Smooth muscle cell (in vitro differentiated cells): ENCODE measurements at regions not wholly inside any gene's neighbourhood (a gene's known extent, or its start where the extent isn't known, plus 50 kb on each side); places are given as distances from the start of the nearest gene placed in this dataset.
"Not testable (repeated sequence)": the region's sequence is repeated elsewhere in the genome, so short reads cannot be mapped to it uniquely, and the experiment has no call there.

ENCODE experiments used
- DNase-seq: peaks from one replicate; lab custom pipeline; 2025; ENCODE audit not compliant: unreplicated experiment; lab: John Stamatoyannopoulos, UW
- H2AFZ ChIP-seq: fragments of 200-600 bp; sonication (generic); 2 replicates; pipeline ENCODE4 v1.6.0; 2016; ENCODE audit warnings: antibody characterized with exemption, low read depth, mild to moderate bottlenecking
- H3F3A ChIP-seq: fragments of 200-600 bp; sonication (generic); 2 replicates; pipeline ENCODE4 v1.6.0; 2017; ENCODE audit warnings: antibody characterized with exemption, low read depth
- H3K27ac ChIP-seq: fragments of 200-600 bp; sonication (generic); 2 replicates; pipeline ENCODE4 v1.5.1; 2016; ENCODE audit warnings: low read depth, mild to moderate bottlenecking
- H3K27me3 ChIP-seq: fragments of 200-600 bp; sonication (generic); 2 replicates; pipeline ENCODE4 v1.6.1; 2016; ENCODE audit warnings: low read depth, mild to moderate bottlenecking
- H3K36me3 ChIP-seq: fragments of 200-600 bp; sonication (generic); 2 replicates; pipeline ENCODE4 v1.5.1; 2016; ENCODE audit warnings: low read depth
- H3K4me1 ChIP-seq: fragments of 200-600 bp; sonication (generic); 2 replicates; pipeline ENCODE4 v1.5.1; 2016; ENCODE audit warnings: low read depth
- H3K4me2 ChIP-seq: fragments of 200-600 bp; sonication (generic); 2 replicates; pipeline ENCODE4 v1.6.0; 2016; ENCODE audit warnings: mild to moderate bottlenecking
- H3K4me3 ChIP-seq: fragments of 200-600 bp; sonication (generic); 2 replicates; pipeline ENCODE4 v1.5.1; 2016; ENCODE audit warnings: mild to moderate bottlenecking
- H3K79me2 ChIP-seq: fragments of 200-600 bp; sonication (generic); 2 replicates; pipeline ENCODE4 v1.6.0; 2016; ENCODE audit warnings: low read depth, mild to moderate bottlenecking
- H3K9ac ChIP-seq: fragments of 200-600 bp; sonication (generic); 2 replicates; pipeline ENCODE4 v1.6.0; 2016; ENCODE audit warnings: low read depth
- H3K9me3 ChIP-seq: fragments of 200-600 bp; sonication (generic); replicated peaks from 2 replicates; pipeline ENCODE4 v1.5.1; 2016; ENCODE audit warnings: low read depth
- H4K20me1 ChIP-seq: fragments of 200-600 bp; sonication (generic); 2 replicates; pipeline ENCODE4 v1.6.0; 2016; ENCODE audit warnings: low read depth
- WGBS: methylation state at CpG from one replicate; pipeline ENCODE4 v1.1.7; 2016; ENCODE audit warnings: low lambda C conversion rate; 5-methylcytosine and 5-hydroxymethylcytosine counted together
- TF ChIP-seq, protein P1 (sequence below): fragments of 200-600 bp; sonication (generic); IDR thresholded peaks from 2 replicates; pipeline ENCODE4 v1.5.1; 2017; ENCODE audit warnings: borderline replicate concordance, mild to moderate bottlenecking, antibody characterized with exemption; ENCODE audit not compliant: insufficient read depth, poor library complexity, severe bottlenecking

DNA sequence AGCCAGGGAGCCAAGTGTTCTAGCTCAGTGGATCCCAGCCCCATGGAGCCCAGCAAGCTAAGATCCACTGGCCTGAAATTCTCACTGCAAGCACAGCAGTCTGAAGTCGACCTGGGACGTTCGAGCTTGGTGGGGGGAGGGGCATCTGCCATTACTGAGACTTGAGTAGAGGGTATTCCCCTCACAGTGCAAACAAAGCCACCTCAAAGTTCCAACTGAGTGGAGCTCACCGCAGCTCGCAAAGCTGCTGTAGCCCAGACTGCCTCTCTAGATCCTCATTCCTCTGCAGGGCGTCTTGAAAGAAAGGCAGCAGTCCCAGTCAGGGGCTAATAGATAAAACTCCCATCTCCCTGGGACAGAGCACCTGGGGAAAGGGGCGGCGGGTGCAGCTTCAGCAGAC is 226.3 kb downstream of the ZIC3 start:
- Histone ChIP-seq H3K79me2 (no peaks in the 10 kb centered on the region), H3K27ac (no peak overlapping the region), H3K36me3 (no peaks in the 10 kb centered on the region), H3K4me3 (no peak overlapping the region), H4K20me1 (no peaks in the 10 kb centered on the region), H2AFZ (no peak overlapping the region), H3K4me1 (no peaks in the 10 kb centered on the region), H3K4me2 (no peak overlapping the region), H3K9ac (no peak overlapping the region), H3K9me3 (no peaks in the 10 kb centered on the region), H3K27me3 (no peaks in the 10 kb centered on the region), H3F3A (no peaks in the 10 kb centered on the region)
- no peak for DNase-seq
- 78% methylated on average over 8 of the region's 8 CpGs for WGBS
- TF ChIP-seq, protein P1, sequence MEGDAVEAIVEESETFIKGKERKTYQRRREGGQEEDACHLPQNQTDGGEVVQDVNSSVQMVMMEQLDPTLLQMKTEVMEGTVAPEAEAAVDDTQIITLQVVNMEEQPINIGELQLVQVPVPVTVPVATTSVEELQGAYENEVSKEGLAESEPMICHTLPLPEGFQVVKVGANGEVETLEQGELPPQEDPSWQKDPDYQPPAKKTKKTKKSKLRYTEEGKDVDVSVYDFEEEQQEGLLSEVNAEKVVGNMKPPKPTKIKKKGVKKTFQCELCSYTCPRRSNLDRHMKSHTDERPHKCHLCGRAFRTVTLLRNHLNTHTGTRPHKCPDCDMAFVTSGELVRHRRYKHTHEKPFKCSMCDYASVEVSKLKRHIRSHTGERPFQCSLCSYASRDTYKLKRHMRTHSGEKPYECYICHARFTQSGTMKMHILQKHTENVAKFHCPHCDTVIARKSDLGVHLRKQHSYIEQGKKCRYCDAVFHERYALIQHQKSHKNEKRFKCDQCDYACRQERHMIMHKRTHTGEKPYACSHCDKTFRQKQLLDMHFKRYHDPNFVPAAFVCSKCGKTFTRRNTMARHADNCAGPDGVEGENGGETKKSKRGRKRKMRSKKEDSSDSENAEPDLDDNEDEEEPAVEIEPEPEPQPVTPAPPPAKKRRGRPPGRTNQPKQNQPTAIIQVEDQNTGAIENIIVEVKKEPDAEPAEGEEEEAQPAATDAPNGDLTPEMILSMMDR: no peak

DNA sequence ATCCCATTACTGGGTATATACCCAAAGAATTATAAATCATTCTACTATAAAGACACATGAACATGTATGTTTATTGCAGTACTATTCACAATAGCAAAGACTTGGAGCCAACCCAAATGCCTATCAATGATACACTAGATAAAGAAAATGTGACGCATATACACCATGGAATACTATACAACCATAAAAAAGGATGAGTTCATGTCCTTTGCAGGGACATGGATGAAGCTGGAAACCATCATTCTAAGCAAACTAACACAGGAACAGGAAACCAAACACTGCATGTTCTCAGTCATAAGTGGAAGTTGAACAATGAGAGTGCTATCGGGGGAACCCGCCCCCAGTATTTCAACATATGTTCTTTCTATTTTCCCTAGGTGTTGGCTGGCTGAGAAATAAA is 232.0 kb downstream of the ZIC3 start:
- not testable (repeated sequence) for H3K79me2 ChIP-seq, H3K36me3 ChIP-seq, DNase-seq, H3K27me3 ChIP-seq, H3K9me3 ChIP-seq, H3K4me3 ChIP-seq, H3K4me2 ChIP-seq, H4K20me1 ChIP-seq, H3K27ac ChIP-seq, H2AFZ ChIP-seq, H3K4me1 ChIP-seq, H3F3A ChIP-seq, H3K9ac ChIP-seq
- WGBS: 90% methylated on average over 3 of the region's 3 CpGs

DNA sequence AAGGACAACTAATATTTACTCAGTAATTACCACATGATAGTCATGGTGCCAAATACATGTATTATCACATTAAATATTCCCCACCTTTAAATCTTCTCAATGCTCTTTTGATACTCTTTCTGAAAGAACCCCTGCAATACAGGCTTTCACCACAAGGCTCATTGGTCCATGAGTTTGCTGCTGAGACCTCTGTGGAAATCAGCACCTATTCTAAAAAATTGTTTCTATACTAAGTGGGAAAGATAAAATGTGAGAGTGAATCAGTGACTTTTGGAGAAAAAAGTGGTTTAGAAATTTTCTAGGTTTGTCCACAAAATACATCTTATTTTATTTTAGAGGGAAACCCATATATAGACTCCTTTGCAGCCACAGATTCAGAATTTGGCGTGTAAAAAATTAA is 257.3 kb downstream of the ZIC3 start:
- H3K27ac ChIP-seq: no peak overlapping the region
- no peak overlapping the region for H2AFZ ChIP-seq
- no peaks in the 10 kb centered on the region for H3F3A ChIP-seq
- H3K79me2 ChIP-seq: no peaks in the 10 kb centered on the region
- no peak overlapping the region for H3K9ac ChIP-seq
- no peak overlapping the region for H3K4me3 ChIP-seq
- no peaks in the 10 kb centered on the region for H3K4me1 ChIP-seq
- no peaks in the 10 kb centered on the region for H3K27me3 ChIP-seq
- H4K20me1 ChIP-seq: no peaks in the 10 kb centered on the region
- WGBS: 89% methylated on average over 1 of the region's 1 CpG
- DNase-seq: no peak
- H3K36me3 ChIP-seq: no peaks in the 10 kb centered on the region
- no peaks in the 10 kb centered on the region for H3K9me3 ChIP-seq
- TF ChIP-seq, protein P1: peak; percentile 12
- no peak overlapping the region for H3K4me2 ChIP-seq

DNA sequence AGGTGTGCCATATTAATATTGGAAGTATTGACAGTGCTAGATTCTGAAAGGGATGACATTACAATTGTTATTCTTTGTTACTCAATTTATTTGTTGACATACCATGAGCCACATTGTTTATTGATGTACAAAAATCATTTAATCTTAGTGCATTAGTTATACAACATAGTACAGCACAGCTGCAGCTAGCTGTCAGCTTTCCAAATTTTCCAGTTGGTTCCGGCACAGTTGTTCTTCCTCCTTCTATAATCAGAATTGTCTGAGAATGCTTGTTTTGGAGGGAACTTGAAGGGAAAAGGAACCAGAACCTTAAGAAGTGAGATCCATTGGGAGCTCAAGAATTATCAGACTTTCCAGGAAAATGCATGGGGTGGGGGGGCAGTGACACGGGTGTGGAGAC is 281.4 kb downstream of the ZIC3 start:
- WGBS: 92% methylated on average over 2 of the region's 2 CpGs

More for the DNA sequence above, 281.4 kb downstream of the ZIC3 start:
- Histone ChIP-seq H3K27me3 (no peaks in the 10 kb centered on the region), H4K20me1 (no peaks in the 10 kb centered on the region), H3K4me1 (no peaks in the 10 kb centered on the region), H3K36me3 (no peaks in the 10 kb centered on the region), H3K9ac (no peak overlapping the region), H2AFZ (no peak overlapping the region), H3K79me2 (no peaks in the 10 kb centered on the region), H3K4me2 (no peak overlapping the region), H3K4me3 (no peak overlapping the region), H3F3A (no peaks in the 10 kb centered on the region), H3K27ac (no peak overlapping the region), H3K9me3 (no peaks in the 10 kb centered on the region)
- TF ChIP-seq, protein P1: no peak
- no peak for DNase-seq
